PC-9 (cell line): ENCODE measurements at regions not wholly inside any gene's neighbourhood (a gene's known extent, or its start where the extent isn't known, plus 50 kb on each side); places are given as distances from the start of the nearest gene placed in this dataset.

ENCODE experiments used
- BruUV-seq: library from RNA; stranded (reverse); fragments of 400-500 nt; replicated peaks from 2 replicates; lab custom pipeline; 2021; lab: Mats Ljungman, UMichigan
- CTCF ChIA-PET: fragments of 300-600 bp; sonication (Branson Sonifier 250); formaldehyde crosslinking; loops from one replicate; lab custom pipeline; 2022; ENCODE audit warnings: antibody characterized with exemption; lab: Charles Lee
- POLR2A ChIA-PET: fragments of 300-600 bp; sonication (Branson Sonifier 250); formaldehyde crosslinking; loops from one replicate; lab custom pipeline; 2022; ENCODE audit warnings: antibody characterized with exemption; ENCODE audit not compliant: unreplicated experiment; lab: Charles Lee
- DNase-seq, 2 experiments: peaks; one replicate each; pipeline versions ENCODE4 v3.0.0 to v3.0.0-alpha.2; 2015 to 2022; ENCODE audit warnings: mixed read lengths in 1 of 2
- H2AFZ ChIP-seq: fragments of 200-600 bp; sonication (generic); 2 replicates; pipeline ENCODE4 v1.8.1; 2017; ENCODE audit warnings: antibody characterized with exemption
- H3F3A ChIP-seq: fragments of 200-600 bp; sonication (generic); 2 replicates; pipeline ENCODE4 v1.8.1; 2017; ENCODE audit warnings: antibody characterized with exemption, mild to moderate bottlenecking, low read depth; ENCODE audit not compliant: insufficient read depth
- H3K27ac ChIP-seq: fragments of 200-600 bp; sonication (generic); 2 replicates; pipeline ENCODE4 v1.6.1; 2016; ENCODE audit warnings: mixed run types
- H3K27me3 ChIP-seq: fragments of 200-600 bp; sonication (generic); 2 replicates; pipeline ENCODE4 v1.6.1; 2016; ENCODE audit warnings: low read depth, mixed run types; ENCODE audit not compliant: insufficient read depth
- H3K36me3 ChIP-seq: fragments of 200-600 bp; sonication (generic); 2 replicates; pipeline ENCODE4 v1.6.1; 2016; ENCODE audit warnings: low read depth, mixed run types
- H3K4me1 ChIP-seq: fragments of 200-600 bp; sonication (generic); replicated peaks from 2 replicates; pipeline ENCODE4 v1.6.1; 2016; ENCODE audit warnings: mixed run types; ENCODE audit not compliant: insufficient read depth
- H3K4me2 ChIP-seq: fragments of 200-600 bp; sonication (generic); 2 replicates; pipeline ENCODE4 v1.6.1; 2017; ENCODE audit warnings: mixed run types
- H3K4me3 ChIP-seq: fragments of 200-600 bp; sonication (generic); 2 replicates; pipeline ENCODE4 v1.6.1; 2016; ENCODE audit warnings: mixed run types
- H3K79me2 ChIP-seq: fragments of 200-600 bp; sonication (generic); 2 replicates; pipeline ENCODE4 v1.6.1; 2017; ENCODE audit warnings: low read depth, mixed run types
- H3K9me2 ChIP-seq: fragments of 200-600 bp; sonication (generic); 2 replicates; pipeline ENCODE4 v1.8.1; 2017; ENCODE audit warnings: mild to moderate bottlenecking; ENCODE audit not compliant: insufficient read depth
- H3K9me3 ChIP-seq: fragments of 200-600 bp; sonication (generic); 2 replicates; pipeline ENCODE4 v1.8.1; 2016; ENCODE audit warnings: low read depth; ENCODE audit not compliant: insufficient read depth
- H4K20me1 ChIP-seq: fragments of 200-600 bp; sonication (generic); 2 replicates; pipeline ENCODE4 v1.8.1; 2017; ENCODE audit not compliant: insufficient read depth
- CTCF ChIP-seq: fragments of 200-600 bp; sonication (generic); conservative IDR thresholded peaks from 2 replicates; pipeline ENCODE4 v1.6.1; 2017; ENCODE audit warnings: mixed run types, antibody characterized with exemption, mild to moderate bottlenecking, moderate library complexity
- EZH2 ChIP-seq: fragments of 200-600 bp; sonication (generic); IDR thresholded peaks from 2 replicates; pipeline ENCODE4 v1.8.0; 2017; ENCODE audit warnings: antibody characterized with exemption, low read depth
- intact Hi-C: fragments of 100-400 bp; cut with micrococcal nuclease; formaldehyde crosslinking; loops from one replicate; pipeline ENCODE4 v1.10.0; 2022; ENCODE audit not compliant: unreplicated experiment

GRCh38 chr3:54062546-54062945 lies 59.8 kb upstream of the CACNA2D3 start:
- Histone ChIP-seq H3K4me2 (no peak overlapping the region), H3K27me3 (peaks cover 13% of the 10 kb centered on the region; the same call in 1 of the 2 replicates), H3K9me3 (no peaks in the 10 kb centered on the region), H3K79me2 (no peaks in the 10 kb centered on the region), H3K9me2 (no peaks in the 10 kb centered on the region), H3K4me1 (no peaks in the 10 kb centered on the region), H3F3A (no peaks in the 10 kb centered on the region), H2AFZ (no peak overlapping the region), H4K20me1 (no peaks in the 10 kb centered on the region), H3K27ac (no peak overlapping the region), H3K4me3 (no peak overlapping the region), H3K36me3 (no peaks in the 10 kb centered on the region)
- intact Hi-C loops: no loop called here
- CTCF ChIA-PET: no interaction called here
- TF ChIP-seq EZH2 (no peak), CTCF (no peak)
- no peak for DNase-seq
- BruUV-seq: no TSS peak
- POLR2A ChIA-PET: interaction anchor here (0.5 kb wide), 1 partner anchor 111 kb away, joined by 10 read pairs; no protein-coding TSS in a partner anchor

- H3K79me2 ChIP-seq: no peaks in the 10 kb centered on the region
- no peak for DNase-seq
- no TSS peak for BruUV-seq
Measured at GRCh38 chr3:54056521-54056920, 65.8 kb upstream of the CACNA2D3 start.

GRCh38 chr3:54053882-54054281 lies 68.5 kb upstream of the CACNA2D3 start:
- Histone ChIP-seq H3K4me1 (no peaks in the 10 kb centered on the region), H3K27me3 (peaks cover 35% of the 10 kb centered on the region), H2AFZ (no peak overlapping the region), H3K79me2 (no peaks in the 10 kb centered on the region), H3K4me2 (no peak overlapping the region), H3K27ac (no peak overlapping the region), H3K9me3 (no peaks in the 10 kb centered on the region), H4K20me1 (no peaks in the 10 kb centered on the region), H3K36me3 (no peaks in the 10 kb centered on the region), H3K9me2 (no peaks in the 10 kb centered on the region), H3F3A (no peaks in the 10 kb centered on the region), H3K4me3 (no peak overlapping the region)
- ChIA-PET CTCF (no interaction called here), POLR2A (no interaction called here)
- TF ChIP-seq EZH2: no peak
- no peak for TF ChIP-seq CTCF
- intact Hi-C loops: no loop called here
- no TSS peak for BruUV-seq
- DNase-seq: no peak

More at GRCh38 chr3:54056521-54056920, 65.8 kb upstream of the CACNA2D3 start:
- Histone ChIP-seq H3K27ac (no peak overlapping the region), H4K20me1 (no peaks in the 10 kb centered on the region), H3K4me2 (no peak overlapping the region), H2AFZ (no peak overlapping the region), H3K4me3 (no peak overlapping the region), H3K9me3 (no peaks in the 10 kb centered on the region), H3K4me1 (no peaks in the 10 kb centered on the region), H3K27me3 (peaks cover 35% of the 10 kb centered on the region), H3F3A (no peaks in the 10 kb centered on the region), H3K9me2 (no peaks in the 10 kb centered on the region), H3K36me3 (no peaks in the 10 kb centered on the region)
- intact Hi-C loops: no loop called here
- POLR2A ChIA-PET: no interaction called here
- CTCF ChIA-PET: no interaction called here
- no peak for TF ChIP-seq CTCF
- TF ChIP-seq EZH2: no peak
